ENCODE measurements at regions not wholly inside any gene's neighbourhood (a gene's known extent, or its start where the extent isn't known, plus 50 kb on each side); places are given as distances from the start of the nearest gene placed in this dataset.
A peak's percentile ranks its signal among the peaks of the same experiment; 100 is the strongest.

DNA sequence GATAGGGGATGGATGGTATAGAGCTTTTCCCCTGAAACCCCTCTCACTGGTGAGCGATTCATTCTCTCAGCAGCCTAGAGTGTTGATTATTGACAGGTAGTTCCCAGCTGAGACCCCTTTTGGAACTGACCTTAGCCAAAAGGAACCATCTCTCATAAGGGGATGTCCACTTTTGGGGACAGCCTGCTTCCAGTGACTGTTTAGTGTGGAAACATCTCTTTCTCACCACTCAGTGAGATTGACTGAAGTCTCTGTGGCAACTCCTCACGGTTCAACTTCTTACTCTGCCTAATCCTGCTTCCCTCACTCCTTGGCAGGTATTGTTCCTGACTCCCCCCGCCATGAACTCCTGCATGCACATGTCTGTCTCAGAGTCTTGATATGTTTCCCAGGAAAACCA lies 529.2 kb upstream of the ATP2B1 start:
- no peak overlapping the region for H3K27ac ChIP-seq (ENCODE audit: insufficient read depth, low read length)
- no peak overlapping the region for H3K4me2 ChIP-seq (ENCODE audit: extremely low read depth, insufficient read depth, low read length)
- no peaks in the 10 kb centered on the region for H3K27me3 ChIP-seq (ENCODE audit: control insufficient read depth, insufficient read depth, low read length)
- H3K9ac ChIP-seq (ENCODE audit: insufficient read depth, low read length), result no peak overlapping the region
- H3K4me1 ChIP-seq (ENCODE audit: control insufficient read depth, extremely low read depth, insufficient read depth, low read length), result no peaks in the 10 kb centered on the region
- H3K9me3 ChIP-seq (ENCODE audit: control insufficient read depth, insufficient read depth, low read depth, low read length), result no peaks in the 10 kb centered on the region
- no peaks in the 10 kb centered on the region for H3K79me2 ChIP-seq (ENCODE audit: control insufficient read depth, insufficient read depth, low read length)
- H3K4me3 ChIP-seq (replicated peaks in 1 of 4; ENCODE audit: control extremely low read depth in 1 of 4, insufficient read depth in 1 of 4, low read depth in 3 of 4, low read length in 4 of 4), result no peak overlapping the region
- TF ChIP-seq EZH2 (IDR thresholded peaks at IDR 0.05; ENCODE audit: low read length, missing control alignments), result no peak
- no peak for TF ChIP-seq CTCF (conservative IDR thresholded peaks at IDR 0.05 in 1 of 2, IDR thresholded peaks at IDR 0.05 in 1 of 2; ENCODE audit: low read depth in 1 of 2, low read length in 2 of 2)
- H4K20me1 ChIP-seq (ENCODE audit: control insufficient read depth, extremely low read depth, insufficient read depth, low read length), result no peaks in the 10 kb centered on the region
- no peak overlapping the region for H2AFZ ChIP-seq (ENCODE audit: low read length)
- DNase-seq (ENCODE audit: low read depth in 2 of 2), result no peak
- no peaks in the 10 kb centered on the region for H3K36me3 ChIP-seq (ENCODE audit: control insufficient read depth, insufficient read depth, low read length)

GRCh38 chr12:90235642-90236041 lies 527.0 kb upstream of the ATP2B1 start:
- Histone ChIP-seq H2AFZ (ENCODE audit: low read length) (no peak overlapping the region), H3K79me2 (ENCODE audit: control insufficient read depth, insufficient read depth, low read length) (no peaks in the 10 kb centered on the region), H3K9me3 (ENCODE audit: control insufficient read depth, insufficient read depth, low read depth, low read length) (no peaks in the 10 kb centered on the region), H3K4me2 (ENCODE audit: extremely low read depth, insufficient read depth, low read length) (no peak overlapping the region), H3K27ac (ENCODE audit: insufficient read depth, low read length) (no peak overlapping the region), H3K9ac (ENCODE audit: insufficient read depth, low read length) (no peak overlapping the region), H3K36me3 (ENCODE audit: control insufficient read depth, insufficient read depth, low read length) (no peaks in the 10 kb centered on the region), H3K4me1 (ENCODE audit: control insufficient read depth, extremely low read depth, insufficient read depth, low read length) (no peaks in the 10 kb centered on the region), H3K4me3 (replicated peaks in 1 of 4; ENCODE audit: control extremely low read depth in 1 of 4, insufficient read depth in 1 of 4, low read depth in 3 of 4, low read length in 4 of 4) (no peak overlapping the region), H4K20me1 (ENCODE audit: control insufficient read depth, extremely low read depth, insufficient read depth, low read length) (no peaks in the 10 kb centered on the region), H3K27me3 (ENCODE audit: control insufficient read depth, insufficient read depth, low read length) (no peaks in the 10 kb centered on the region)
- peak in 1 of 2 donors; percentile 47 for DNase-seq (ENCODE audit: low read depth in 2 of 2)
- TF ChIP-seq EZH2 (IDR thresholded peaks at IDR 0.05; ENCODE audit: low read length, missing control alignments), result no peak
- TF ChIP-seq CTCF (conservative IDR thresholded peaks at IDR 0.05 in 1 of 2, IDR thresholded peaks at IDR 0.05 in 1 of 2; ENCODE audit: low read depth in 1 of 2, low read length in 2 of 2), result no peak

DNA sequence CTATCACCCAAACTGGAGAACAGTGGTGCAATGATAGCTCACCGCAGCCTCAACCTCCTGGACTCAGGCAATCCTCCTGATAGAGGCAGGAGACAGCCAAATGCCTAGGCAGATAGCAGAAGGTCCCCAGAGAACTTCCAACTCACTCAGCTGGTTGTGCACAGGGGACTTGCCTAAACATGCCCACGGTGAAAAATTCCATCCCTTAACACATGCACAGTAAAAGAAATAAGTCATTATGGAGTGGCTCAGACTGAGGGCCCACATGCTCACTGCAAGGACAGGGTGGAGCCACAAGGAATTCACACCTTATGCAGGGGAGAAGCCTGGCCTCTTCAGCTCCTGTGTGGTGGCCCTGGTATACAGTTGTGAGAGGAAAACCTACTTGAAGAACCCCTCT lies 525.8 kb upstream of the ATP2B1 start:
- Histone ChIP-seq H3K9me3 (ENCODE audit: control insufficient read depth, insufficient read depth, low read depth, low read length) (no peaks in the 10 kb centered on the region), H3K9ac (ENCODE audit: insufficient read depth, low read length) (no peak overlapping the region), H3K27ac (ENCODE audit: insufficient read depth, low read length) (no peak overlapping the region), H3K79me2 (ENCODE audit: control insufficient read depth, insufficient read depth, low read length) (no peaks in the 10 kb centered on the region), H3K27me3 (ENCODE audit: control insufficient read depth, insufficient read depth, low read length) (no peaks in the 10 kb centered on the region), H3K36me3 (ENCODE audit: control insufficient read depth, insufficient read depth, low read length) (no peaks in the 10 kb centered on the region), H3K4me2 (ENCODE audit: extremely low read depth, insufficient read depth, low read length) (no peak overlapping the region), H3K4me1 (ENCODE audit: control insufficient read depth, extremely low read depth, insufficient read depth, low read length) (no peaks in the 10 kb centered on the region), H3K4me3 (replicated peaks in 1 of 4; ENCODE audit: control extremely low read depth in 1 of 4, insufficient read depth in 1 of 4, low read depth in 3 of 4, low read length in 4 of 4) (no peak overlapping the region), H4K20me1 (ENCODE audit: control insufficient read depth, extremely low read depth, insufficient read depth, low read length) (no peaks in the 10 kb centered on the region), H2AFZ (ENCODE audit: low read length) (no peak overlapping the region)
- DNase-seq (ENCODE audit: low read depth in 2 of 2), result peak in 1 of 2 donors; percentile 32
- no peak for TF ChIP-seq EZH2 (IDR thresholded peaks at IDR 0.05; ENCODE audit: low read length, missing control alignments)
- TF ChIP-seq CTCF (conservative IDR thresholded peaks at IDR 0.05 in 1 of 2, IDR thresholded peaks at IDR 0.05 in 1 of 2; ENCODE audit: low read depth in 1 of 2, low read length in 2 of 2), result no peak
